MM.1S (cell line): ENCODE measurements at regions not wholly inside any gene's neighbourhood (a gene's known extent, or its start where the extent isn't known, plus 50 kb on each side); places are given as distances from the start of the nearest gene placed in this dataset.

Source experiments
- CTCF ChIP-seq: fragments of 300-600 bp; sonication (generic); IDR thresholded peaks from 2 replicates; pipeline ENCODE4 v1.5.1; 2016; ENCODE audit warnings: antibody characterized with exemption, low read length, mixed read lengths
- EZH2 ChIP-seq: fragments of 300-600 bp; sonication (generic); optimal IDR thresholded peaks from 2 replicates; pipeline ENCODE3; 2017; ENCODE audit warnings: low read depth, mild to moderate bottlenecking, antibody characterized with exemption, low read length, mixed read lengths
- EZH2phosphoT487 ChIP-seq: fragments of 300-600 bp; sonication (generic); IDR thresholded peaks from 2 replicates; pipeline ENCODE4 v1.6.1; 2018; ENCODE audit warnings: antibody characterized with exemption, low read length

GRCh38 chr2:146213674-146214073, 1631.2 kb upstream of the ACVR2A start:
- TF ChIP-seq CTCF = no peak
- TF ChIP-seq EZH2phosphoT487 = no peak
- TF ChIP-seq EZH2 = no peak
